ENCODE measurements at regions not wholly inside any gene's neighbourhood (a gene's known extent, or its start where the extent isn't known, plus 50 kb on each side); places are given as distances from the start of the nearest gene placed in this dataset.

DNA sequence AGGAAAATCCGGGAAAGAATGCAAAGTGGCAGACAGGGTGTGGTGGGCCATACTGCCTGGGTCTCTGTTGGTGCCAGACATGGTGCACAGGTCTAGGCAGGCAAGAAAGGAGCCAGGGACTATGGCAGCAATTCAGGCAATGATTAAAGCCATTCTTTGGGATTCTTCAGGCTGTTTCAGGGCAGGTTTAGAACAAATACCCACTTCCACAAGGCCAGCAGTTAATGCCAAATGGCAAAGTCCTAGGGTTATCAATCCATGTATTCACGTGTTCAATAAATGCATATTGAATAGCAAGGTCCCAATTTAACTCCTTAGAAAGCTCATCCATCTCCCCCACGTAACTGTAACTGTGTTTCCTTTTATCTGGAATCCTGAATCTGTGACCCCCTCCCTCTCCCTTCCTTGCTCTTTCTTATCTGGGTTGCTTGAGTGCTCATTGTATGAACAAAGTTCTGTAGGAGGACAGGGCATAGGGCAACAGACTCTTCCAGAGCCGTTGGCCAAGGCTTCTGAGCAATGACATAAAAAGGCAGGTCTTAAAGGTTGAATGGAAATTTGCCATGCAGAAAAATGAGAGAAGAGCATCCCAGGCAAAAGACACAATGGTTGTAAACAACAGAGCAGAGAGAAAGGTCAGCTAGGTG lies 146.8 kb upstream of the KLHL29 start:
- no peak for TF ChIP-seq POLR2A (IDR thresholded peaks at IDR 0.05; ENCODE audit: low read depth, low read length)
- TF ChIP-seq POLR2AphosphoS5 (IDR thresholded peaks at IDR 0.05; ENCODE audit: low read depth, low read length), result no peak
